Stimulated activated effector memory CD8-positive, alpha-beta T cell treated with anti-CD3 and anti-CD28 coated beads, Interleukin-12 subunit alpha, Interleukin-12 subunit beta, amount 100 ng/mL, for 72 hours (primary cell): ENCODE measurements at regions not wholly inside any gene's neighbourhood (a gene's known extent, or its start where the extent isn't known, plus 50 kb on each side); places are given as distances from the start of the nearest gene placed in this dataset.

Experiments used
- ATAC-seq: fragments of 150-1000 bp; cut with Tn5 transposase; 2 replicates; pipeline ENCODE4 v1.10.0; 2021
- DNase-seq, 2 donors: peaks; one replicate each; pipeline ENCODE4 v3.0.0; 2021 to 2022; ENCODE audit warnings: low spot score in 2 of 2
- H3K27ac Mint-ChIP-seq: one replicate; pipeline ENCODE4 v1.8.0; 2022; ENCODE audit warnings: mild to moderate bottlenecking, mixed read lengths
- H3K36me3 Mint-ChIP-seq: one replicate; pipeline ENCODE4 v1.8.0; 2022; ENCODE audit warnings: mild to moderate bottlenecking, mixed read lengths
- H3K4me1 Mint-ChIP-seq: one replicate; pipeline ENCODE4 v1.8.0; 2022; ENCODE audit warnings: mixed read lengths
- H3K4me3 Mint-ChIP-seq: one replicate; pipeline ENCODE4 v1.8.0; 2022; ENCODE audit warnings: mild to moderate bottlenecking, mixed read lengths
- H3K9me3 Mint-ChIP-seq: one replicate; pipeline ENCODE4 v1.8.0; 2022; ENCODE audit warnings: mixed read lengths

GRCh38 chr1:59028048-59028447, 244.2 kb upstream of the JUN start:
- DNase-seq (no peak), ATAC-seq (no peak)
- peaks cover 3% of the 10 kb centered on the region for H3K9me3 Mint-ChIP-seq
- no peaks in the 10 kb centered on the region for H3K36me3 Mint-ChIP-seq
- peaks cover 18% of the 10 kb centered on the region for H3K4me1 Mint-ChIP-seq
- no peak overlapping the region for H3K4me3 Mint-ChIP-seq
- H3K27ac Mint-ChIP-seq: no peak overlapping the region

GRCh38 chr1:59029411-59030167, 245.7 kb upstream of the JUN start:
- no peaks in the 10 kb centered on the region for H3K36me3 Mint-ChIP-seq
- peaks cover 3% of the 10 kb centered on the region for H3K9me3 Mint-ChIP-seq
- peaks cover 18% of the 10 kb centered on the region for H3K4me1 Mint-ChIP-seq
- no peak overlapping the region for H3K27ac Mint-ChIP-seq
- DNase-seq (no peak), ATAC-seq (no peak)
- no peak overlapping the region for H3K4me3 Mint-ChIP-seq

GRCh38 chr1:59032228-59032627, 248.4 kb upstream of the JUN start:
- H3K4me3 Mint-ChIP-seq: no peak overlapping the region
- peaks cover 3% of the 10 kb centered on the region for H3K9me3 Mint-ChIP-seq
- no peak for DNase-seq
- peaks cover under 1% of the 10 kb centered on the region for H3K4me1 Mint-ChIP-seq
- ATAC-seq: no peak
- H3K27ac Mint-ChIP-seq: no peak overlapping the region
- H3K36me3 Mint-ChIP-seq: no peaks in the 10 kb centered on the region

- Mint-ChIP-seq H3K27ac (no peak overlapping the region), H3K4me3 (no peak overlapping the region)
- no peak for DNase-seq
Measured at GRCh38 chr1:59033761-59034160, 249.9 kb upstream of the JUN start.

GRCh38 chr1:59034925-59035324, 251.1 kb upstream of the JUN start:
- DNase-seq (no peak), ATAC-seq (no peak)
- Mint-ChIP-seq H3K9me3 (peaks cover 3% of the 10 kb centered on the region), H3K27ac (no peak overlapping the region), H3K4me1 (no peaks in the 10 kb centered on the region), H3K36me3 (no peaks in the 10 kb centered on the region), H3K4me3 (no peak overlapping the region)

More at GRCh38 chr1:59033761-59034160, 249.9 kb upstream of the JUN start:
- Mint-ChIP-seq H3K9me3 (peaks cover 3% of the 10 kb centered on the region), H3K4me1 (no peaks in the 10 kb centered on the region), H3K36me3 (no peaks in the 10 kb centered on the region)
- ATAC-seq: no peak

GRCh38 chr1:59039551-59039950, 255.7 kb upstream of the JUN start:
- H3K4me1 Mint-ChIP-seq: peaks cover 10% of the 10 kb centered on the region
- no peaks in the 10 kb centered on the region for H3K36me3 Mint-ChIP-seq
- DNase-seq: no peak
- no peak overlapping the region for H3K27ac Mint-ChIP-seq
- H3K4me3 Mint-ChIP-seq: no peak overlapping the region
- no peaks in the 10 kb centered on the region for H3K9me3 Mint-ChIP-seq
- ATAC-seq: no peak

GRCh38 chr1:59040486-59040885, 256.4 kb upstream of the FGGY start:
- Mint-ChIP-seq H3K4me3 (no peak overlapping the region), H3K4me1 (peaks cover 20% of the 10 kb centered on the region), H3K36me3 (no peaks in the 10 kb centered on the region), H3K9me3 (no peaks in the 10 kb centered on the region), H3K27ac (no peak overlapping the region)
- ATAC-seq (no peak), DNase-seq (no peak)

- Mint-ChIP-seq H3K36me3 (no peaks in the 10 kb centered on the region), H3K27ac (no peak overlapping the region)
Measured at GRCh38 chr1:59041646-59042277, 255.1 kb upstream of the FGGY start.

GRCh38 chr1:59043796-59044195, 253.1 kb upstream of the FGGY start:
- ATAC-seq: no peak

More at GRCh38 chr1:59041646-59042277, 255.1 kb upstream of the FGGY start:
- H3K4me1 Mint-ChIP-seq: peaks cover 32% of the 10 kb centered on the region
- DNase-seq (no peak), ATAC-seq (no peak)
- H3K9me3 Mint-ChIP-seq: no peaks in the 10 kb centered on the region
- H3K4me3 Mint-ChIP-seq: no peak overlapping the region

GRCh38 chr1:59044535-59045121, 252.3 kb upstream of the FGGY start:
- Mint-ChIP-seq H3K4me1 (peaks cover 48% of the 10 kb centered on the region), H3K27ac (peak overlapping the region; percentile 47), H3K36me3 (no peaks in the 10 kb centered on the region), H3K4me3 (peak overlapping the region; percentile 28), H3K9me3 (no peaks in the 10 kb centered on the region)
- DNase-seq (no peak), ATAC-seq (no peak)

More at GRCh38 chr1:59043796-59044195, 253.1 kb upstream of the FGGY start:
- H3K4me3 Mint-ChIP-seq: no peak overlapping the region
- no peaks in the 10 kb centered on the region for H3K36me3 Mint-ChIP-seq
- no peak for DNase-seq
- peak overlapping the region; percentile 48 for H3K27ac Mint-ChIP-seq
- H3K4me1 Mint-ChIP-seq: peaks cover 41% of the 10 kb centered on the region
- H3K9me3 Mint-ChIP-seq: no peaks in the 10 kb centered on the region

- Mint-ChIP-seq H3K27ac (peak overlapping the region; percentile 47), H3K36me3 (no peaks in the 10 kb centered on the region), H3K9me3 (no peaks in the 10 kb centered on the region), H3K4me3 (peak overlapping the region; percentile 28), H3K4me1 (peaks cover 48% of the 10 kb centered on the region)
- ATAC-seq: peak; percentile 12
- no peak for DNase-seq
Measured at GRCh38 chr1:59045137-59045536, 251.8 kb upstream of the FGGY start.

GRCh38 chr1:59045636-59046035, 251.3 kb upstream of the FGGY start:
- DNase-seq (peak in 1 of 2 donors; percentile 65), ATAC-seq (peak; percentile 77)
- peak overlapping the region; percentile 28 for H3K4me3 Mint-ChIP-seq
- H3K4me1 Mint-ChIP-seq: peaks cover 48% of the 10 kb centered on the region
- H3K9me3 Mint-ChIP-seq: no peaks in the 10 kb centered on the region
- H3K36me3 Mint-ChIP-seq: no peaks in the 10 kb centered on the region
- peak overlapping the region; percentile 47 for H3K27ac Mint-ChIP-seq

- Mint-ChIP-seq H3K36me3 (no peaks in the 10 kb centered on the region), H3K27ac (peak overlapping the region; percentile 47), H3K9me3 (no peaks in the 10 kb centered on the region), H3K4me1 (peaks cover 48% of the 10 kb centered on the region), H3K4me3 (peak overlapping the region; percentile 28)
- ATAC-seq (peak; percentile 35), DNase-seq (no peak)
Measured at GRCh38 chr1:59046134-59046533, 250.8 kb upstream of the FGGY start.

GRCh38 chr1:59046730-59047157, 250.2 kb upstream of the FGGY start:
- Mint-ChIP-seq H3K4me3 (peak overlapping the region; percentile 28), H3K36me3 (no peaks in the 10 kb centered on the region), H3K4me1 (peaks cover 48% of the 10 kb centered on the region), H3K27ac (peak overlapping the region; percentile 47), H3K9me3 (no peaks in the 10 kb centered on the region)
- peak; percentile 86 for ATAC-seq
- DNase-seq: peak; percentile 17 to 77

- Mint-ChIP-seq H3K9me3 (no peaks in the 10 kb centered on the region), H3K36me3 (no peaks in the 10 kb centered on the region), H3K4me3 (no peak overlapping the region), H3K4me1 (peaks cover 23% of the 10 kb centered on the region), H3K27ac (no peak overlapping the region)
- ATAC-seq (no peak), DNase-seq (no peak)
Measured at GRCh38 chr1:59051007-59051406, 245.9 kb upstream of the FGGY start.

GRCh38 chr1:59052166-59052590, 244.7 kb upstream of the FGGY start:
- peaks cover 11% of the 10 kb centered on the region for H3K4me1 Mint-ChIP-seq
- no peak for ATAC-seq
- no peaks in the 10 kb centered on the region for H3K36me3 Mint-ChIP-seq
- H3K4me3 Mint-ChIP-seq: no peak overlapping the region
- H3K27ac Mint-ChIP-seq: no peak overlapping the region
- H3K9me3 Mint-ChIP-seq: no peaks in the 10 kb centered on the region
- no peak for DNase-seq
